ENCODE measurements at regions not wholly inside any gene's neighbourhood (a gene's known extent, or its start where the extent isn't known, plus 50 kb on each side); places are given as distances from the start of the nearest gene placed in this dataset.

GRCh38 chr4:138925495-138925894, 90.1 kb upstream of the NOCT start:
- no peak for DNase-seq

GRCh38 chr4:138919094-138919936, 96.3 kb upstream of the NOCT start:
- DNase-seq = peak in 54 of 56 donors; percentile 6 to 90 (median 62)

- no peak for DNase-seq
These were observed 97.3 kb upstream of the NOCT start for GRCh38 chr4:138918169-138918869.

- DNase-seq = no peak
These were observed 98.8 kb upstream of the NOCT start for GRCh38 chr4:138916763-138917162.

- DNase-seq = no peak
These were observed 99.8 kb upstream of the NOCT start for GRCh38 chr4:138915756-138916155.

GRCh38 chr4:138912704-138913340, 102.8 kb upstream of the NOCT start:
- no peak for DNase-seq

- DNase-seq = peak in 2 of 56 donors; percentile 7 to 8
These were observed 103.5 kb upstream of the NOCT start for GRCh38 chr4:138911909-138912703.

GRCh38 chr4:138910914-138911336, 104.7 kb upstream of the NOCT start:
- DNase-seq = peak in 51 of 56 donors; percentile 4 to 89 (median 54)

- no peak for DNase-seq
These were observed 105.2 kb upstream of the NOCT start for GRCh38 chr4:138910195-138910913.

- no peak for DNase-seq
These were observed 106.0 kb upstream of the NOCT start for GRCh38 chr4:138909587-138909986.

GRCh38 chr4:138908134-138908533, 107.4 kb upstream of the NOCT start:
- no peak for DNase-seq

- no peak for DNase-seq
These were observed 108.4 kb upstream of the NOCT start for GRCh38 chr4:138907174-138907573.

GRCh38 chr4:138904793-138905192, 110.8 kb upstream of the NOCT start:
- no peak for DNase-seq

- DNase-seq = no peak
These were observed 112.4 kb upstream of the NOCT start for GRCh38 chr4:138903185-138903584.

GRCh38 chr4:138902705-138903104, 112.9 kb upstream of the NOCT start:
- no peak for DNase-seq

- no peak for DNase-seq
These were observed 114.4 kb upstream of the NOCT start for GRCh38 chr4:138901177-138901576.

GRCh38 chr4:138899999-138900398, 115.6 kb upstream of the NOCT start:
- no peak for DNase-seq

GRCh38 chr4:138898282-138898681, 117.3 kb upstream of the NOCT start:
- no peak for DNase-seq

- DNase-seq = no peak
These were observed 117.8 kb upstream of the NOCT start for GRCh38 chr4:138897811-138898226.

GRCh38 chr4:138894709-138895108, 120.9 kb upstream of the NOCT start:
- DNase-seq = no peak

GRCh38 chr4:138894011-138894410, 121.6 kb upstream of the NOCT start:
- no peak for DNase-seq
